PC-9 (cell line): ENCODE measurements at regions not wholly inside any gene's neighbourhood (a gene's known extent, or its start where the extent isn't known, plus 50 kb on each side); places are given as distances from the start of the nearest gene placed in this dataset.

Experiments used
- CTCF ChIP-seq: fragments of 200-600 bp; sonication (generic); conservative IDR thresholded peaks from 2 replicates; pipeline ENCODE4 v1.6.1; 2017; ENCODE audit warnings: mixed run types, antibody characterized with exemption, mild to moderate bottlenecking, moderate library complexity
- EZH2 ChIP-seq: fragments of 200-600 bp; sonication (generic); IDR thresholded peaks from 2 replicates; pipeline ENCODE4 v1.8.0; 2017; ENCODE audit warnings: antibody characterized with exemption, low read depth

DNA sequence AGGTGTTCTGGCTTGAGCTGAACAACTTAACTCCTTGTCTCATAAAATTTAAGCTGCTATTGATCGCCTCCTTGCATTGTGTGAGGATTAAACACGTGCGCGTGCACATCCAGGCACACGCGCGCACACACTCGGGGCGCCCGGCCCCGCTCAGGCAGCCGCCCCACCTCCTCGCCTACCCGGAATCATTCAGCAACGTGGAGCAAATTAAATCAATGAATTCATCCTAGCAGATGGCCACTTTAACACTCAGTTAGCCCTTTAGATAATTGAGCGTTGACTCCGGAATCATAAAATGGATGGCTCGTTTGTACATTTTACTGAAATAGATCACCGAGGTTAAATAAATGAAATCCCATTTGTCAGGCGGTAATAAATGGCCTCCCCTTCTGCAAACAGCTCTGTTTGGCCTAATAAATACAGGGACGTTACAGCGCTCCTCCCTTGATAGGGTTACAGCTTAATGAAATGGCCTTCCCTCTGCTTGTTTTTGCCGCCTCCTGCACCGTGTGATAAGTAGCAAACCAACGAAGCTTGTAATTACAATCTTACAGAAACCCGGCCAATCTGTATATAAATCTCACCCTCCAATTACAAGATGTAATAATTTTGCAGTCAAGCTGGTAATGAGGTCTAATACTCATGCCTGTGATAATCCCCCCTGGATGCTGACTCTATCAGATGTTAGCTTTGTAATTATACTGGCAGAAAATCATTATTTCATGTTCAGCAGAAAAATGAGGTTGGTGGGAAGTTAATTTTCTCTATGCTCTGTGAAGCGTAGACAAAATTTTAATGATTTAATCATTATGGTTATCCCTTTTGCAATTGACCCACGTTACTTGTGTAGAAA lies 229.7 kb upstream of the IRX4 start:
- no peak for TF ChIP-seq CTCF
- TF ChIP-seq EZH2 = no peak
